ENCODE measurements at regions not wholly inside any gene's neighbourhood (a gene's known extent, or its start where the extent isn't known, plus 50 kb on each side); places are given as distances from the start of the nearest gene placed in this dataset.

DNA sequence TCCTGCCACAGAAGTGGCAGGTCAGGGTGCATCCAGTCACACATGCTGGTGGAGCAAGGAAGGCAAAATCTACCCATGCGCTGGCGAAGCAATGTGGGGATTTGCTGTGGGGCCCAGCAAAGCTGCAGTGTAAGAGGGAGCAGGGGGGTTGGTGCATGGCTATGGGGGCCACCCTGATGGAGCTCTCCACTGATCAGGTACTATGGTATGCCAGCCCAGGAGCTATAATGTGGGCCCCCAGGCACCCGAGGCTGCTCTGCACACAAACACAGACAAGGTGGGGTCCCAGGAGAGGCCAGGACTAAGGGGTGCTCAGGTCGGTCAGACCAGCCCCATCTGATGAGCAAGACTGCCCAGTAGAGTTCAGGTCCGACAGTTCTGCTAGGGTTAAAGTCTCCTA lies 213.5 kb downstream of the ZC3H11B start:
- CTCF ChIA-PET, result no interaction called here
- POLR2A ChIA-PET, result no interaction called here
- TF ChIP-seq CTBP1 (IDR thresholded peaks at IDR 0.05; ENCODE audit: borderline replicate concordance) (no peak), LEF1 (IDR thresholded peaks at IDR 0.05; ENCODE audit: borderline replicate concordance) (no peak), TARDBP (IDR thresholded peaks at IDR 0.05) (no peak)
- no peak for DNase-seq (ENCODE audit: extremely low spot score)

DNA sequence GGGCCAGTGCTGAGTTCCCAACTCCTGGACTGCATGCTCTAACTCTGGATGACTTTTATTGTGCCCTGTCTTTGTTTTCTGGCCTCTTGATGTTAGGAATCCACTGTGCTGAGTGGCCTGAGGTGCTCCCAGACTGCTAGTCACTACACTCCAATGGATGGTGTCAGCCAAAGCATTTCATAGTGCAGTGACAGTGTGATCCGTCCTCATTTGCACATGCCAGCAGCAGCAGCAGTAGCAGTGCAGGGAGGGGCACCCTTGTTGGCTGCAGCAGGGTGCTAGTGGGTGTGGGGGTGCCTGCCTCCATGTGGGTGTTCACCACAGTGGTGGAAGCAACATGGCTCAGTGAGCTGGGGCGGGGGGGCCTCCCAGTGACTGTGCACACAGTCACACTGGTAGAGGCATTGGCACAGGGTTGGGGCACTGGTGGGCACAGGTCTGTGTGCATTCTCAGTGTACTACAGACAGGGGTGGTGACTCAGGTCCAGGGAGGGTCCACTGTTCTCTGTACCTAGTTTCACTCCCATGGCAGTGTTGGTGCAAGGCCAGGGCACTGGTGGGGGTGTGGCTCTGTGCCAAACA lies 214.0 kb downstream of the ZC3H11B start:
- CTCF ChIA-PET, result no interaction called here
- DNase-seq (ENCODE audit: extremely low spot score), result no peak
- TF ChIP-seq FOXK2 (IDR thresholded peaks at IDR 0.05), result no peak
- no peak for TF ChIP-seq BHLHE40 (IDR thresholded peaks at IDR 0.05; ENCODE audit: borderline replicate concordance)
- TF ChIP-seq NFRKB (IDR thresholded peaks at IDR 0.05), result no peak
- no peak for TF ChIP-seq L3MBTL2 (conservative IDR thresholded peaks at IDR 0.05)
- no peak for TF ChIP-seq CTBP1 (IDR thresholded peaks at IDR 0.05; ENCODE audit: borderline replicate concordance)
- TF ChIP-seq ELF4 (IDR thresholded peaks at IDR 0.05), result no peak
- TF ChIP-seq ARNT (IDR thresholded peaks at IDR 0.05), result no peak
- no peak for TF ChIP-seq SUZ12 (IDR thresholded peaks at IDR 0.05)
- no peak for TF ChIP-seq SP1 (IDR thresholded peaks at IDR 0.05)
- no peak for TF ChIP-seq ZNF384 (IDR thresholded peaks at IDR 0.05)
- TF ChIP-seq TARDBP (IDR thresholded peaks at IDR 0.05), result no peak
- no peak for TF ChIP-seq FOXM1 (IDR thresholded peaks at IDR 0.05; ENCODE audit: borderline replicate concordance)
- no peak for TF ChIP-seq HDGF (IDR thresholded peaks at IDR 0.05; ENCODE audit: borderline replicate concordance)
- TF ChIP-seq PKNOX1 (IDR thresholded peaks at IDR 0.05), result no peak
- TF ChIP-seq FOXA1 (IDR thresholded peaks at IDR 0.05), result no peak
- POLR2A ChIA-PET, result no interaction called here

DNA sequence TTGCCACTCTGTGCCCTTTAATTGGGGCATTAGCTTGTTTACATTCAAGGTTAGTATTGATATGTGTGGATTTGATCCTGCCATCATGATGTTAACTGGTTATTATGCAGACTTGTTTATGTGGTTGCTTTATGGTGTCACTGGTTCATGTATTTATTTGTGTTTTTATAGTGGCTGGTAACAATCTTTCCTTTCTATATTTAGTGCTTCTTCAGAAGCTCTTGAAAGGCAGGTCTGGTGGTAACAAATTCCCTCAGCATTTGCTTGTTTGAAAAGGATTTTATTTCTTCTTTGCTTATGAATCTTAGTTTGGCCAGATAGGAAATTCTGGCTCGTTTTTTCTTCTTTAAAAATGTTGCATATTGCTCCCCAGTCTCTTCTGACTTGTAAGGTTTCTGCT lies 215.4 kb downstream of the ZC3H11B start:
- ChIA-PET POLR2A (no interaction called here), CTCF (no interaction called here)
- DNase-seq (ENCODE audit: extremely low spot score), result no peak
- no peak for TF ChIP-seq CTBP1 (IDR thresholded peaks at IDR 0.05; ENCODE audit: borderline replicate concordance)
- TF ChIP-seq ARNT (IDR thresholded peaks at IDR 0.05), result no peak
- no peak for TF ChIP-seq SUZ12 (IDR thresholded peaks at IDR 0.05)
- no peak for TF ChIP-seq BHLHE40 (IDR thresholded peaks at IDR 0.05; ENCODE audit: borderline replicate concordance)
- no peak for TF ChIP-seq SP1 (IDR thresholded peaks at IDR 0.05)
- TF ChIP-seq TARDBP (IDR thresholded peaks at IDR 0.05), result no peak
- TF ChIP-seq FOXM1 (IDR thresholded peaks at IDR 0.05; ENCODE audit: borderline replicate concordance), result no peak
- no peak for TF ChIP-seq ZNF384 (IDR thresholded peaks at IDR 0.05)
- TF ChIP-seq FOXK2 (IDR thresholded peaks at IDR 0.05), result no peak
- no peak for TF ChIP-seq NFRKB (IDR thresholded peaks at IDR 0.05)
- no peak for TF ChIP-seq ELF4 (IDR thresholded peaks at IDR 0.05)
- no peak for TF ChIP-seq HDGF (IDR thresholded peaks at IDR 0.05; ENCODE audit: borderline replicate concordance)
- no peak for TF ChIP-seq FOXA1 (IDR thresholded peaks at IDR 0.05)
- TF ChIP-seq LEF1 (IDR thresholded peaks at IDR 0.05; ENCODE audit: borderline replicate concordance), result no peak
- no peak for TF ChIP-seq PKNOX1 (IDR thresholded peaks at IDR 0.05)
- TF ChIP-seq L3MBTL2 (conservative IDR thresholded peaks at IDR 0.05), result no peak

GRCh38 chr1:219391297-219391696 lies 217.6 kb downstream of the LYPLAL1 start:
- DNase-seq (ENCODE audit: extremely low spot score), result no peak
- CTCF ChIA-PET, result no interaction called here
- POLR2A ChIA-PET, result no interaction called here
- TF ChIP-seq SUZ12 (IDR thresholded peaks at IDR 0.05) (no peak), PKNOX1 (IDR thresholded peaks at IDR 0.05) (no peak), HDGF (IDR thresholded peaks at IDR 0.05; ENCODE audit: borderline replicate concordance) (no peak), ZNF384 (IDR thresholded peaks at IDR 0.05) (no peak), L3MBTL2 (conservative IDR thresholded peaks at IDR 0.05) (no peak), SP1 (IDR thresholded peaks at IDR 0.05) (no peak), LEF1 (IDR thresholded peaks at IDR 0.05; ENCODE audit: borderline replicate concordance) (no peak), TARDBP (IDR thresholded peaks at IDR 0.05) (no peak), FOXA1 (IDR thresholded peaks at IDR 0.05) (no peak), FOXM1 (IDR thresholded peaks at IDR 0.05; ENCODE audit: borderline replicate concordance) (no peak), ELF4 (IDR thresholded peaks at IDR 0.05) (no peak), CTBP1 (IDR thresholded peaks at IDR 0.05; ENCODE audit: borderline replicate concordance) (no peak)

- POLR2A ChIA-PET, result no interaction called here
- no peak for TF ChIP-seq FOXM1 (IDR thresholded peaks at IDR 0.05; ENCODE audit: borderline replicate concordance)
- TF ChIP-seq L3MBTL2 (conservative IDR thresholded peaks at IDR 0.05), result no peak
- no peak for TF ChIP-seq HDGF (IDR thresholded peaks at IDR 0.05; ENCODE audit: borderline replicate concordance)
- TF ChIP-seq ELF4 (IDR thresholded peaks at IDR 0.05), result no peak
- TF ChIP-seq SUZ12 (IDR thresholded peaks at IDR 0.05), result no peak
- DNase-seq (ENCODE audit: extremely low spot score), result no peak
- CTCF ChIA-PET, result interaction anchor here (0.6 kb wide), 1 partner anchor 351 kb away, joined by 4 read pairs; no protein-coding TSS in a partner anchor
Observed at GRCh38 chr1:219387211-219387610, 213.5 kb downstream of the LYPLAL1 start.

GRCh38 chr1:219385787-219386427 lies 212.2 kb downstream of the LYPLAL1 start:
- ChIA-PET POLR2A (no interaction called here), CTCF (interaction anchor here (0.5 to 1.7 kb wide), 6 partner anchors 13 to 426 kb away, joined by 3 to 7 read pairs (median 3); no protein-coding TSS in a partner anchor)
- TF ChIP-seq FOXA1 (IDR thresholded peaks at IDR 0.05), result no peak
- TF ChIP-seq SP1 (IDR thresholded peaks at IDR 0.05), result no peak
- no peak for TF ChIP-seq ZNF384 (IDR thresholded peaks at IDR 0.05)
- no peak for TF ChIP-seq HDGF (IDR thresholded peaks at IDR 0.05; ENCODE audit: borderline replicate concordance)
- TF ChIP-seq FOXM1 (IDR thresholded peaks at IDR 0.05; ENCODE audit: borderline replicate concordance), result no peak
- no peak for TF ChIP-seq SUZ12 (IDR thresholded peaks at IDR 0.05)
- no peak for TF ChIP-seq BHLHE40 (IDR thresholded peaks at IDR 0.05; ENCODE audit: borderline replicate concordance)
- no peak for TF ChIP-seq ARNT (IDR thresholded peaks at IDR 0.05)
- no peak for TF ChIP-seq ELF4 (IDR thresholded peaks at IDR 0.05)
- no peak for TF ChIP-seq TARDBP (IDR thresholded peaks at IDR 0.05)
- TF ChIP-seq CTBP1 (IDR thresholded peaks at IDR 0.05; ENCODE audit: borderline replicate concordance), result no peak
- TF ChIP-seq PKNOX1 (IDR thresholded peaks at IDR 0.05), result no peak
- TF ChIP-seq FOXK2 (IDR thresholded peaks at IDR 0.05), result no peak
- no peak for TF ChIP-seq L3MBTL2 (conservative IDR thresholded peaks at IDR 0.05)
- no peak for TF ChIP-seq LEF1 (IDR thresholded peaks at IDR 0.05; ENCODE audit: borderline replicate concordance)
- no peak for TF ChIP-seq NFRKB (IDR thresholded peaks at IDR 0.05)
- peak; percentile 65 for DNase-seq (ENCODE audit: extremely low spot score)

All from HEK293T (cell line).